Lower lobe of right lung (tissue), 2 donors: ENCODE measurements at regions not wholly inside any gene's neighbourhood (a gene's known extent, or its start where the extent isn't known, plus 50 kb on each side); places are given as distances from the start of the nearest gene placed in this dataset.
"Not testable (repeated sequence)": the region's sequence is repeated elsewhere in the genome, so short reads cannot be mapped to it uniquely, and the experiment has no call there.

Experiments used
- ATAC-seq, 2 donors: fragments of 200-7000 bp; cut with Tn5 transposase; one replicate each; pipeline ENCODE4 v1.9.1; 2020 to 2022; ENCODE audit warnings: mild to moderate bottlenecking in 2 of 2, moderate library complexity in 2 of 2
- DNase-seq: peaks from one replicate; pipeline ENCODE4 v3.0.0-alpha.2; 2020
- H3K27ac ChIP-seq: fragments of 200-600 bp; one replicate; pipeline ENCODE4 v1.8.0; 2022
- H3K27me3 ChIP-seq: fragments of 200-600 bp; one replicate; pipeline ENCODE4 v1.8.0; 2022; ENCODE audit warnings: low read depth
- H3K36me3 ChIP-seq: fragments of 200-600 bp; one replicate; pipeline ENCODE4 v1.8.0; 2022; ENCODE audit warnings: mild to moderate bottlenecking
- H3K4me1 ChIP-seq: fragments of 200-600 bp; one replicate; pipeline ENCODE4 v1.8.0; 2022
- H3K4me3 ChIP-seq: fragments of 200-600 bp; one replicate; pipeline ENCODE4 v1.8.0; 2022; ENCODE audit warnings: mild to moderate bottlenecking
- H3K9me3 ChIP-seq: fragments of 200-600 bp; one replicate; pipeline ENCODE4 v1.8.0; 2022
- intact Hi-C: fragments of 100-400 bp; cut with DNase I; formaldehyde crosslinking; loops from one replicate; pipeline ENCODE4 v1.11.0; 2022
- TF ChIP-seq, protein P1 (sequence below): fragments of 200-600 bp; IDR thresholded peaks from one replicate; pipeline ENCODE4 v1.8.0; 2022; ENCODE audit warnings: antibody characterized with exemption, mild to moderate bottlenecking
- donor health status: DM: no; HTN: yes; CAD: no; lungs with severe emphysema.

DNA sequence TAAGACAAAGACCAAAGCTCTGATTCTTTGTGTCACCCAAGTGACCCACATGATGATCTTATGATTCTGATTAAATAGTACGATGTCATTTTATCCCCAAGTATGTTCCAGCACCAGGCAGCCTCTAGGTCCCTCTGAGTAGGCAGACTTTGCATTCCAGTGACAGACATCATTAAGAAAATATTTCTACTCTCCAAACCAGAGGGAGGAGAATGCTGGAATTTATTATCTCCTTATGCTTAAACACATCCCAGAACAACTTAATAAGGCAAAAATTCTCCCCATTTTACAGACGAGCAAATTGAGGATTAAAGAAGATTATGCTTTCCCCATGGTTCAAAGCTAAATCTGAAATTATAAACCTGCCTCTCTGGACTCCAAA is 192.8 kb upstream of the CDH11 start:
- no peak for ATAC-seq
- Histone ChIP-seq H3K4me3 (no peak overlapping the region), H3K27ac (no peak overlapping the region), H3K36me3 (no peaks in the 10 kb centered on the region), H3K9me3 (no peaks in the 10 kb centered on the region), H3K4me1 (no peaks in the 10 kb centered on the region), H3K27me3 (no peaks in the 10 kb centered on the region)
- intact Hi-C loops = no loop called here
- no peak for DNase-seq
- TF ChIP-seq, protein P1, sequence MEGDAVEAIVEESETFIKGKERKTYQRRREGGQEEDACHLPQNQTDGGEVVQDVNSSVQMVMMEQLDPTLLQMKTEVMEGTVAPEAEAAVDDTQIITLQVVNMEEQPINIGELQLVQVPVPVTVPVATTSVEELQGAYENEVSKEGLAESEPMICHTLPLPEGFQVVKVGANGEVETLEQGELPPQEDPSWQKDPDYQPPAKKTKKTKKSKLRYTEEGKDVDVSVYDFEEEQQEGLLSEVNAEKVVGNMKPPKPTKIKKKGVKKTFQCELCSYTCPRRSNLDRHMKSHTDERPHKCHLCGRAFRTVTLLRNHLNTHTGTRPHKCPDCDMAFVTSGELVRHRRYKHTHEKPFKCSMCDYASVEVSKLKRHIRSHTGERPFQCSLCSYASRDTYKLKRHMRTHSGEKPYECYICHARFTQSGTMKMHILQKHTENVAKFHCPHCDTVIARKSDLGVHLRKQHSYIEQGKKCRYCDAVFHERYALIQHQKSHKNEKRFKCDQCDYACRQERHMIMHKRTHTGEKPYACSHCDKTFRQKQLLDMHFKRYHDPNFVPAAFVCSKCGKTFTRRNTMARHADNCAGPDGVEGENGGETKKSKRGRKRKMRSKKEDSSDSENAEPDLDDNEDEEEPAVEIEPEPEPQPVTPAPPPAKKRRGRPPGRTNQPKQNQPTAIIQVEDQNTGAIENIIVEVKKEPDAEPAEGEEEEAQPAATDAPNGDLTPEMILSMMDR = no peak

DNA sequence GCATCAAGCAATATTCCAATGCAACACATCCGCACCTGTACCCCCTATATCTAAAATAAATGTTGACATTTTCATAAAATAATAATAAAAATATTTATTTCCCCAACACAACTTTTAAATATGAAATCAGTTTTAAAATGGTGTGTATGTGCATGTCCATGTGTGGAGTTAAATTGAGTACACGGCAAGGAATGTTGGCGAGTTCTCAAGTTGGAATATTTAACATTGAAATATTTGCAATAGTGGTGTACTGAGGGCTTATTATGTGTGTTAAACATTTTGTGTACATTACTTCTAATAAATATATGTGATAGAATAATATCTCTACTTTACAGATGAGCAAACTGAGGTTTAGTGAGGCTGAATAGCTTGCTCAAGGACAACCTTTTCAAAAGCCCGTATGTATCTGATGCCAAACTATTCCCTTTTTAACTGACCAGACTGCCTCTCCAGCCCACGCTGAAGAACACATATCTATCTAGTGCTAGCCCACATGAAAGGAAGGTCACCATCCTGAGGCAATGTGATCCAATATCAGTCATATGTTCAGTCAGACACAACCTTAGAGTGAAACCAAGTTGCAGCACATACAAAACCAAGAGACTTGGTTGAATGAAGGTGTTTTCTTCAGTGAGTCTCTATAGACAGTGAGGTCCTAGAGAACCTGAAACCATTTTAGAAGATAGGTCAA is 192.2 kb upstream of the CDH11 start:
- H3K36me3 ChIP-seq = no peaks in the 10 kb centered on the region
- ATAC-seq = no peak
- no peaks in the 10 kb centered on the region for H3K4me1 ChIP-seq
- H3K27ac ChIP-seq = no peak overlapping the region
- no peaks in the 10 kb centered on the region for H3K9me3 ChIP-seq
- TF ChIP-seq, protein P1 = no peak
- intact Hi-C loops = no loop called here
- H3K4me3 ChIP-seq = no peak overlapping the region
- DNase-seq = no peak
- H3K27me3 ChIP-seq = no peaks in the 10 kb centered on the region

DNA sequence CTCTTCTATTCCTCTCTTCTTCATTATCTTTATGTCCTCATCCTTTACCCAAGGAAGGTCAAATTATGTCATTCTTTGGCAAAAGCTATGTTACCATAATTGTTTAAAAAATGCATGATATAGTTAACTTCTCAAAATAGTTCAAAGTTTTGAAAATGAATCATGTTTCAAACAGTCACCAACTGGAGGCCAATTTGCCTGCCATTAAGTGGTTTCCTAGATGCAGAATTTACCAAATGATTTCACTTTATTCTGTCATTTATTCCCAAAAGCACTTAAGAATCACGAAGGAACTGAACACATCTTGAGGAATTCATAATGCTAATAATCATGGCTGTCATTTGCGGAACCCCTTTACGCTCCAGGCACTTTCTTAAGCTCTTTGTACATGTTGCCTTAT is 190.9 kb upstream of the CDH11 start:
- Histone ChIP-seq H3K36me3 (no peaks in the 10 kb centered on the region), H3K27me3 (no peaks in the 10 kb centered on the region), H3K27ac (no peak overlapping the region), H3K4me1 (no peaks in the 10 kb centered on the region), H3K4me3 (no peak overlapping the region), H3K9me3 (no peaks in the 10 kb centered on the region)
- no peak for DNase-seq
- TF ChIP-seq, protein P1 = no peak
- intact Hi-C loops = no loop called here
- ATAC-seq = no peak

DNA sequence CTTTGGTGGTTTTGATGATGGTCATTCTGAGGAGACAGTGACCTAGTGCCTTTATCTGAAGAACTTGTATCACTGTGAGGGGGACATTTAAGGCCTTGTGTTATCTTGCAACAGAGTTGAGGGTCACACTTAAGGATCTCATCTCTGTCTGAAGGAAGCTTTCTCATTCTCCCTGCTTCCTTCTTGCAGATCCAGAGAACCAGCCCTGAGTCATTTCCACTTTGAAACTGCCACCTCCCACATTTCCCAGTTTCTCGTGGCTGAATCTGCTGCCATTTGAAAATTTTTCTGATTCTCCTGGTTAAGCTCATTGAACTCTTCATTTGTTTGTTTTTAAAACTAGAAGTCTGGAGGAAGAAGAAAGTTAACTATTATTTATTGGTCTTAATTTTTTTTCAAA is 190.2 kb upstream of the CDH11 start:
- intact Hi-C loops = no loop called here
- no peaks in the 10 kb centered on the region for H3K36me3 ChIP-seq
- TF ChIP-seq, protein P1 = no peak
- no peaks in the 10 kb centered on the region for H3K9me3 ChIP-seq
- no peak overlapping the region for H3K27ac ChIP-seq
- ATAC-seq = no peak
- H3K4me1 ChIP-seq = no peaks in the 10 kb centered on the region
- DNase-seq = no peak
- H3K27me3 ChIP-seq = no peaks in the 10 kb centered on the region
- H3K4me3 ChIP-seq = no peak overlapping the region

DNA sequence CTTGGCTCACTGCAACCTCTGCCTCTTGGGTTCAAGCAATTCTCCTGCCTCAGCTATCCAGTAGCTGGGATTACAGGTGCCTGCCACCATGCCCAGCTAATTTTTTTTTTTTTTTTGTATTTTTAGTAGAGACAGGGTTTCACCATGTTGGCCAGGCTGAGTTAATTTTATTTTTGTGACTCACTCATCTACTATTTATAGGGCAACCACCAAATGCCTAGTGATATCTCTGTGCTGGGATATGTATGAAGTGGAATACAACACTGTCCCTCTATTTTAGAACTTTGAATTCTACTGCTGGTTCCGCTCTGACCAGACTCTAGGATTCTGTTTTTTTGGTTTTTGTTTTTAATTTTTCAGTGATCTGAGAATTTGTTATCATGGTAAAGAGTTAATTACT is 188.6 kb upstream of the CDH11 start:
- H3K4me3 ChIP-seq, H3K4me1 ChIP-seq, H3K27me3 ChIP-seq, H3K9me3 ChIP-seq, ATAC-seq, DNase-seq, H3K27ac ChIP-seq, intact Hi-C loops, H3K36me3 ChIP-seq: not testable (repeated sequence)

DNA sequence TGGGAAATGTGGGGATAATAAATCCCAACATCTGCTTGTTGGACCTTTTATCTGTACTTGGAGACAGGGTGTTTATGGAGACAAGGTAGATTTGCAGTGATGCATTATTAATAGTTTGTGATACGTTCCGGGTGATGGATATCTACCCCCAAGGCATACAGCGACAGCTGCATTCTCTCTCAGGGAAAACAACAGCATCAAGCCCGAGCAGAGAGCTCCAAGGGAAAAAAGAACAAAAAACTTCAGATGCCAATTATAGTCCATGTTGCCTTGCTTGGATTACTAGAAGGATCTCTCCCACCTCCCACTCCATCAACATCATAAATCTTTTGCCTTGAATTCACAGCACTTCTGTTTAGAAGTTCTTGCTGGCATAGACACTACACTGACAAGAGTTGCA is 187.5 kb upstream of the CDH11 start:
- ATAC-seq = no peak
- H3K27ac ChIP-seq = no peak overlapping the region
- TF ChIP-seq, protein P1 = no peak
- no peaks in the 10 kb centered on the region for H3K36me3 ChIP-seq
- no peak overlapping the region for H3K4me3 ChIP-seq
- no peaks in the 10 kb centered on the region for H3K27me3 ChIP-seq
- no peaks in the 10 kb centered on the region for H3K4me1 ChIP-seq
- DNase-seq = no peak
- intact Hi-C loops = no loop called here
- H3K9me3 ChIP-seq = no peaks in the 10 kb centered on the region
